Activated naive CD4-positive, alpha-beta T cell treated with anti-CD3 and anti-CD28 coated beads for 36 hours (primary cell): ENCODE measurements at regions not wholly inside any gene's neighbourhood (a gene's known extent, or its start where the extent isn't known, plus 50 kb on each side); places are given as distances from the start of the nearest gene placed in this dataset.
"Not testable (repeated sequence)": the region's sequence is repeated elsewhere in the genome, so short reads cannot be mapped to it uniquely, and the experiment has no call there.

Source experiments
- CTCF ChIA-PET: fragments of 350-600 bp; sonication (Branson Sonifier 250); formaldehyde crosslinking; loops from one replicate; lab custom pipeline; 2021; ENCODE audit warnings: antibody characterized with exemption; lab: Charles Lee
- DNase-seq: peaks from one replicate; pipeline ENCODE4 v3.0.0-alpha.2; 2020
- H3K27ac Mint-ChIP-seq: one replicate; pipeline ENCODE4 v1.8.0; 2021; ENCODE audit warnings: mild to moderate bottlenecking, mixed read lengths
- H3K27me3 Mint-ChIP-seq: one replicate; pipeline ENCODE4 v1.8.0; 2021; ENCODE audit warnings: low read depth, mixed read lengths
- H3K36me3 Mint-ChIP-seq: one replicate; pipeline ENCODE4 v1.8.0; 2021; ENCODE audit warnings: low read depth, mixed read lengths
- H3K4me1 Mint-ChIP-seq: one replicate; pipeline ENCODE4 v1.8.0; 2021; ENCODE audit warnings: low read depth, mixed read lengths
- H3K4me3 Mint-ChIP-seq: one replicate; pipeline ENCODE4 v1.8.0; 2021; ENCODE audit warnings: mild to moderate bottlenecking, moderate library complexity, mixed read lengths
- H3K9me3 Mint-ChIP-seq: one replicate; pipeline ENCODE4 v1.8.0; 2021; ENCODE audit warnings: mixed read lengths
- intact Hi-C: fragments of 100-400 bp; cut with micrococcal nuclease; formaldehyde crosslinking; loops from one replicate; pipeline ENCODE4 v1.15.1; 2023

- H3K36me3 Mint-ChIP-seq, intact Hi-C loops, H3K27ac Mint-ChIP-seq, DNase-seq, H3K4me3 Mint-ChIP-seq, H3K27me3 Mint-ChIP-seq, H3K9me3 Mint-ChIP-seq, H3K4me1 Mint-ChIP-seq: not testable (repeated sequence)
- CTCF ChIA-PET = interaction anchor here (0.6 kb wide), 1 partner anchor 594 kb away, joined by 5 read pairs; no protein-coding TSS in a partner anchor
Observed at GRCh38 chr21:32071620-32072019, 198.8 kb downstream of the HUNK start.

- H3K9me3 Mint-ChIP-seq = no peaks in the 10 kb centered on the region
- CTCF ChIA-PET = interaction anchor here (1.3 kb wide), 1 partner anchor 10 kb away, joined by 3 read pairs; no protein-coding TSS in a partner anchor
- H3K27me3 Mint-ChIP-seq = no peaks in the 10 kb centered on the region
- intact Hi-C loops = no loop called here
- H3K4me1 Mint-ChIP-seq = no peaks in the 10 kb centered on the region
- no peak overlapping the region for H3K27ac Mint-ChIP-seq
- no peak for DNase-seq
- no peak overlapping the region for H3K4me3 Mint-ChIP-seq
- no peaks in the 10 kb centered on the region for H3K36me3 Mint-ChIP-seq
Observed at GRCh38 chr21:32070676-32071330, 198.0 kb downstream of the HUNK start.

GRCh38 chr21:32070126-32070525, 197.3 kb downstream of the HUNK start:
- Mint-ChIP-seq H3K4me3 (no peak overlapping the region), H3K27me3 (peaks cover 5% of the 10 kb centered on the region), H3K9me3 (no peaks in the 10 kb centered on the region), H3K27ac (no peak overlapping the region), H3K4me1 (no peaks in the 10 kb centered on the region), H3K36me3 (no peaks in the 10 kb centered on the region)
- intact Hi-C loops = no loop called here
- no peak for DNase-seq
- CTCF ChIA-PET = interaction anchor here (1.3 kb wide), 1 partner anchor 9 kb away, joined by 3 read pairs; no protein-coding TSS in a partner anchor

GRCh38 chr21:32065654-32066053, 192.8 kb downstream of the HUNK start:
- Mint-ChIP-seq H3K27me3 (peaks cover 5% of the 10 kb centered on the region), H3K27ac (no peak overlapping the region), H3K4me1 (no peaks in the 10 kb centered on the region), H3K4me3 (no peak overlapping the region), H3K36me3 (no peaks in the 10 kb centered on the region), H3K9me3 (no peaks in the 10 kb centered on the region)
- CTCF ChIA-PET = no interaction called here
- DNase-seq = no peak
- intact Hi-C loops = no loop called here

GRCh38 chr21:32064281-32064910, 191.6 kb downstream of the HUNK start:
- no peaks in the 10 kb centered on the region for H3K4me1 Mint-ChIP-seq
- intact Hi-C loops = no loop called here
- no peaks in the 10 kb centered on the region for H3K9me3 Mint-ChIP-seq
- H3K36me3 Mint-ChIP-seq = no peaks in the 10 kb centered on the region
- H3K27ac Mint-ChIP-seq = no peak overlapping the region
- H3K27me3 Mint-ChIP-seq = peaks cover 5% of the 10 kb centered on the region
- H3K4me3 Mint-ChIP-seq = no peak overlapping the region
- no peak for DNase-seq
- CTCF ChIA-PET = interaction anchor here (0.6 kb wide), 1 partner anchor 62 kb away, joined by 5 read pairs; no protein-coding TSS in a partner anchor

- Mint-ChIP-seq H3K4me1 (no peaks in the 10 kb centered on the region), H3K27ac (no peak overlapping the region), H3K36me3 (no peaks in the 10 kb centered on the region), H3K27me3 (peaks cover 5% of the 10 kb centered on the region), H3K9me3 (no peaks in the 10 kb centered on the region), H3K4me3 (no peak overlapping the region)
- CTCF ChIA-PET = no interaction called here
- intact Hi-C loops = no loop called here
- DNase-seq = no peak
Observed at GRCh38 chr21:32062591-32063227, 189.9 kb downstream of the HUNK start.

GRCh38 chr21:32061729-32062128, 188.9 kb downstream of the HUNK start:
- Mint-ChIP-seq H3K27ac (no peak overlapping the region), H3K4me3 (no peak overlapping the region), H3K9me3 (no peaks in the 10 kb centered on the region), H3K27me3 (peaks cover 6% of the 10 kb centered on the region), H3K36me3 (no peaks in the 10 kb centered on the region), H3K4me1 (no peaks in the 10 kb centered on the region)
- DNase-seq = no peak
- intact Hi-C loops = no loop called here
- CTCF ChIA-PET = interaction anchor here (1.4 kb wide), 1 partner anchor 9 kb away, joined by 3 read pairs; no protein-coding TSS in a partner anchor

GRCh38 chr21:32056791-32057190, 184.0 kb downstream of the HUNK start:
- CTCF ChIA-PET = no interaction called here
- H3K4me3 Mint-ChIP-seq = no peak overlapping the region
- DNase-seq = no peak
- peaks cover 6% of the 10 kb centered on the region for H3K27me3 Mint-ChIP-seq
- no peak overlapping the region for H3K27ac Mint-ChIP-seq
- H3K4me1 Mint-ChIP-seq = no peaks in the 10 kb centered on the region
- H3K36me3 Mint-ChIP-seq = no peaks in the 10 kb centered on the region
- intact Hi-C loops = no loop called here
- peaks cover 6% of the 10 kb centered on the region for H3K9me3 Mint-ChIP-seq

GRCh38 chr21:32055305-32055704, 182.5 kb downstream of the HUNK start:
- no peak for DNase-seq
- Mint-ChIP-seq H3K4me3 (no peak overlapping the region), H3K27ac (no peak overlapping the region), H3K36me3 (no peaks in the 10 kb centered on the region), H3K27me3 (peaks cover 6% of the 10 kb centered on the region), H3K9me3 (peaks cover 9% of the 10 kb centered on the region), H3K4me1 (no peaks in the 10 kb centered on the region)
- CTCF ChIA-PET = no interaction called here
- intact Hi-C loops = no loop called here
